ENCODE measurements at regions not wholly inside any gene's neighbourhood (a gene's known extent, or its start where the extent isn't known, plus 50 kb on each side); places are given as distances from the start of the nearest gene placed in this dataset.

DNA sequence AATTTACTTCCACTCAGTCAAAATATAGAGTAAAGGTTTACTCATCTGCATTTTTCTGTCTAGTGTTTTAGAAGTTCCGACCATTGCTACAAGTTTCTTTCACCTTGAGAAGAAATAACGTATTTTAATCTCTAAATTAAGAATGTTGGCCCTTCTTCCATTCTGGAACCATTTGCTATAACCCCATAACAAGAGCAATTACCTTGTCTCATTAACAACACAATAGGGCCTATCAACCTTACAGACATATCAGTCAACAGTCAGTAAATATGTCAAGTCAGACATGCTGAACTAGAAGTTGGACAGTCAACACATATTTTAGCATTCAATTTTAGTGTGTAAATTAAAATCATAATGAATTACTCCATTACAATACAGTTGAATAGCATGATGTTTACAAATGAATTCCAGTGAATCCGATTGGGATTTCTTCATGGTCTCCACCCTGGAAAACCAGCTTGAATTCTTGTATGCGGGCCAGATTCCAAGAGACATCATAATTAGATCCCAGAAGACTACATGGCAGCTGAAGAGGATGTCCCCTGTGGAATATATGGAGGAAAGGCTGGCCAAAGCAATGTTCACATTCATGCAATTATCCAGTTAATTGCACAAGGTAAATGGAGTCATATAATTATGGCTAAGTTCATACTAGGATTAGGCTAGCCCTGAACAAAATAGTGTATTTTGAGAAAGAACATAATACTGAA, 196.2 kb upstream of the TARS1 start:
- no peak for DNase-seq (ENCODE audit: low spot score)

DNA sequence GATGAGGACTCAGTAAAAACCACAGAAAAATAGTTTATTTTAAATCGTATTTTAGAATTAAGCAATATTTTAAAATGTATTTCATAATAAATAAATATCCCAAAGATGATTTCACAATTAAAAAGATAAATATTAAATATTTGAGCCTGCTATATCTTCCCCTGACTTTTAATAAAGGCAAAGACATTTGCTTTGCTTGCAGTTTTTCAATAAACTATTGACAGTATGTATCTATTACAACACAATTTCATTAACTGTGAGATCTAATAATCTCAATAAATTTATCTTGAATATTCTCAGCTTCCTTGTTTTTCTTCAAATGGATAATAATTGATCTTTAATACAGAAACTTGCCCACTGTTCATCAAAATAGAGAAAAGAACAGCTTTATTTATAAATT, 186.2 kb upstream of the TARS1 start:
- DNase-seq (ENCODE audit: low spot score) = no peak

DNA sequence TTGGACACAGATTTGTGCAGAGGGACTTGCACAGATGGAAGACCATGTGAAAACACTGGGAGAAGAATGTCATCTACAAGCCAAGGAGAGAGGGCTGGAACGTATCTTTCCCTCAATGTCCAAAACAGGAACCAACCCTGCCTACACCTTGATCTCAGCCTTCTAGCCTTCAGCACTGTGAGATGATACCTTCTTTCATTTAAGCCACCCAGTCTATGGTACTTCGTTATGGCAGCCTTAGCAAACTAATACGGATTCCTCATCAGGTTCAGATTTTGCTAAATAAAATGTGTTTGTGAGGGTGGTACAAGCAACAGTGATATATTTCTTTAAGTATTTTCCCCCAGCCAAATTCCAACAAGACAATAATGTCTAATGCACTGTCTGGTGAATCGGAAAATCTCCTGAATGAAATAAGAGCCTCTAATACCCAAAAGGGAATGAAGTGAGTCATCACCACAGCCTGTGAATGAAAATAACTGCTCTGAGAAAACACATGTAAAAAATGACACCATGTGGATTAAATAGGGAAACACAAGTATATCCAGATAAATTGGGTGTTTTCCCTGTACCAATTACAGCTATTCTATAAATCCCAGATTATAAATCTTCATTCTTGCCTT, 182.8 kb upstream of the TARS1 start:
- peak; percentile 40 for DNase-seq (ENCODE audit: low spot score)

DNA sequence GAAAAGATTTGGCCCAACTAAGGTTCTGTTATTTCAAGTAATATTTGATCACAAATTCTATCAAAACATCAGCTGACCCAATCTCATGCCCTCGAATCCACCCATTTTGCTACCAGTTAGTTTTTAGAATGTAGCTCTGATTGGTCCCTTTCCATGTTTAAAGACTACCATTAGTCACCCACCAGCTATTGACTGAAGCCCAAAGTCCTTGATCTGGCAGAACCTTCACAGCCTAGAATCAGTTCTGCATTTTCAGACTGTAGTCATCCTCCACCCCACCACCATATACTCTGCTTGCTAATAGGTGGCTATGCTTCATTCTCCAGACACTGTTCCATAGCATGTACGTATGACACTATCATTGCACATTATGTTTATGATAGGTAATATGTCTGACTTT, 182.2 kb upstream of the TARS1 start:
- no peak for DNase-seq (ENCODE audit: low spot score)

DNA sequence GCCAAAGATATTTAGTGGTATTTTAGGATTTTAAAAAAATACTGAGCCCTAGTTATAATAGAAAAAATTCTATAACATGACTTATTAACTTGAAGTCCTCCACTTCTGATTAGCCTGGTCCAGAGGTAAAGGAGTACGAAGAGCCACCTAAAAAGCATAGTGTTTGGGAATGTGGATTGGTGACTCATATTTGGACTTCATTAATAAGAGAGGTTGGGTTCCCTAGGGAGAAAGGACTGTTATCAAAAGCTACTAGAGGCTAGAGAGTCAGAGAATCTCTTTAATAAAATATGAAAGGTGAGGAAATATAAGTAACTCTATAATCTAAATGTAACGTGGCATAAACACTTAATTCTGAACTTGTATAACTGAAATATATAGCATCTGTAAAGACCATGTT, 180.7 kb upstream of the TARS1 start:
- peak; percentile 3 for DNase-seq (ENCODE audit: low spot score)

DNA sequence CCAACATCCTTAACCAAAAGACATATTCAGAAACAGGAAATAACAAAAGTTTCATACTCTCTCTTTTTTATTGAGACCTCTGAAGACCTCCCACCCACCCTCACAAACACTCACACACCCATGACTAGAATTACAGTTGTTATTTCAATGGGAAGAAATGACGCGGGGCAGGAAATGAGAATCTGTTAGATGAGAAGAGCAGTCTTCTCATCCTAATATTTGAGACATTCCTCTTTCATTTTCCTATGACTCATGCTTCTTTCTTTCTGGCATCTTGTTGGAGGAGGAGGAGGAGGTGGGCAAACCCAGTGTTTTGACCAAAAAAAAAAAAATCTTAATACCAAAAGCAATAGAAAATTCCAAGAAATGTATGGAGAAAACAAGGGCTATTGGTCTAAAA, 179.5 kb upstream of the TARS1 start:
- peak; percentile 17 for DNase-seq (ENCODE audit: low spot score)

DNA sequence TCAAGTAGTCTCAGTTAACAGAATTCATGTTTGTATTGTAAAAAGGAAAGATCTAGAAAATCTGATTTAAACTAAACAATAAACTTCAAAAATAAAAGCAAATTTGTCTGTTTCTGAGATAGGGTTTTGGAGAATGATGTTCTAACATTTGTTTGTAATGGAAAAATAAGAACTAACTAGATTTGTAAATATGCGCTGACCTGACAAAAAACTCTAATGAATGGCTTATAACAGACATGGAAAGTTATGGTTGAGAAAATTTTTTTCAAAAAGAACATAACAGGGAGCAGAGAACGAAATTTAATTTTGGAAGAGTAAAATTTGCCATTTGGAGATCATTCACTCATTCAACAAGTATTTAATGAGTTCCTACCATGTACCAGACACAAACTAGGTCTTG, 179.0 kb upstream of the TARS1 start:
- DNase-seq (ENCODE audit: low spot score) = no peak

DNA sequence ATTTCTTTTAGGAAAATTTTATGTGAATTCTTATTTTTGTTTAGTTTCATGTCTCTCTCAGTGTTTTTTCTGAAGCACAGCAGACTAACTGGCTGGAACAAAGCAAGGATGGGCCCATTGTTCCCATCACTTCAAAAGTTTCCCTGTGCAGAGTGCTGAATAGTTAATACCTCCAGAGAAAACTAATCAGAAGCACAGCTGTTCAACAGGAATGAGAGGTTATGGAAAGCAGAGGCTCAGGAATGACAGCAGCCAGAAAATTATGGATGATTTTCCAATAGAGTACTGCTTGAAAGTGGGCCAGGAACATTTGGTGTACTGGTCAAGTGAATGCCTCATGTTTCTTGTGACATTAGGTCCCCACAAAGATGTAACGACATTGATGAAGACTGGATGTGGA, 173.0 kb upstream of the TARS1 start:
- DNase-seq (ENCODE audit: low spot score) = no peak

DNA sequence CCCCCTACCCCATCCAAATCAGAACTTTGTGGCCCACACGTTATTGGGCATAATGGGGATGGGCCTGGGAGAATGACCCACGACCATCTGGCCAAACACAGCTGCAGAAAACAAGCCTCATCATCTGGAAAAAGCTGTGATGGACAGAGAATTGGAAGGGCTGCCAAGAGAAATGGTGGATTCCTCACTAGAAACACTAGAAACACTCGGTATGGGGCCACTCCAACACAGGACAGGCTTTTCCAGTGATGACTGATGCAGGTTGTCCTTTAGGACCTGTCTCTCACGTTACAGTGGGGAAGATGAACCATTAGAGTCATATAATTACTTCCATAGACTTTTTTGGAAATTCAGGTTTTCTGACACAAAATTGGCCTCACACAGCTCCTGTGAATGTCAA, 172.4 kb upstream of the TARS1 start:
- no peak for DNase-seq (ENCODE audit: low spot score)

DNA sequence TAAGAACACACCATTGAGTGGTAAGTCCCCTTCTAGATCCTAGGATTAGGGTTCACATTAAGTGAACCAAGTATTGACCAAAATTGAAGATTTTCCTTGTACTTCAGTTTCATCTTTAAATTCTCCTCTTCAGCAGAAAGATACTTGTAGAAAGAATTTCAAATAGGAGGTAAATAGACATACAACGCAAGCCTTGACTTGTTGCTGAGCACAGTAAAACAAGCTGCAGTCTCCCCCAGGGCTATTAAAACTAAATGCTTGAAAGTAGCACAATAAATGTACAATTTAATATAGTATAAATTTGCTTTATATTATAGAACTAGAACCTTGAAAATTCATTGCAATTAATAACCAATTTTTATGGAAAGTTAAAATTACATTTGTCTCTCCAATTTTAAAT, 170.1 kb upstream of the TARS1 start:
- DNase-seq (ENCODE audit: low spot score) = no peak

DNA sequence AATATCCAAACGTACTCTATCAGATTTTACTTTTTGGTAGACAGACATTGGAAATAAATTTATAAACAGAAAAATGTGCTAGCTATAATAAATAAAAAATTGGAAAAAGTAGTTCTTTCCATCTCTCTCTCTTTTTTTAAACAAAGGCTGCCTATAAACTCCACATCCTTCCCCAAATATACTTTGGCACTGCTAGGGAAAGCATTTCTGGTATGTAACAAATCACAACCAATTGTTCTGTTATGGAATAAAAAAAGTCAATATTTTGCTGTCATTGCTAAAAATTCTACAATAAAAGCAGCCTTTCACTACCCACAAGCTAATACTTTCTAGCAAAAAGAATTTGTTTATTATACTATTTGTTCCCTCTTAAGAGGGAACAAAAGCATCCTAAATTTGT, 169.2 kb upstream of the TARS1 start:
- no peak for DNase-seq (ENCODE audit: low spot score)

DNA sequence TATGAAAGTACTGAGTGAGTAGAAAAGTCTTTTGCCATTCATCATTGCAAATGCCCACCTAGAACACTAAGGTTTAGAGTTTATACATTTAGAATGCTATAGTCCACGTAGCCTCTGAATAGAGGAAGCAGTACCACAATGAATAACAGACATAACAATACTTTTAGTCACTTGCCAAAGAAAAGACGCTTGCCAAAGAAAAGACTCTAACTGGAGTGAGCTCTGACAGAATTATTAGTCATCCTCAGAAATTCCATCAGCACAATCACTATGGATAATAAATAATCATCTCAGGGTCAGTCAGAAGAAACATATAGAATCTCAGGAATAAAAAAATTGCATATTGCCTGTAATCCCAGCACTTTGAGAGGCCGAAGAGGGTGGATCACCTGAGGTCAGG, 168.5 kb upstream of the TARS1 start:
- DNase-seq (ENCODE audit: low spot score) = peak; percentile 29

DNA sequence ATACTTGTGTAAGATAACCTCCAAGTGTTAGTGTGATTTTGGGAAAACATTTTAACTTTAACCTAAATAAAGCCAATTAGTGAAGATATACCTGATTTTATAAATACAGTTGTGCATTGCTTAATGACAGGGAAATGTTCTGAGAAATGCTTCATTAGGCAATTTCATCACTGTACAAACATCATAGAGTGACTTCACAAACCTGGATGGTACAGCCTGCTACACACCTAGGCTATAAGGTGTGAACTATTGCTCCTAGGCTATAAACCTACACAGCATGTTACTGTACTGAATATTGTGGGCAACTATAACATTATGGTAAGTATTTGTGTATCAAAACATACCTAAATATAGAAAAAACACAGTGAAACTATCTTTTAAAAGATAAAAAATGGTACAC, 166.8 kb upstream of the TARS1 start:
- no peak for DNase-seq (ENCODE audit: low spot score)

DNA sequence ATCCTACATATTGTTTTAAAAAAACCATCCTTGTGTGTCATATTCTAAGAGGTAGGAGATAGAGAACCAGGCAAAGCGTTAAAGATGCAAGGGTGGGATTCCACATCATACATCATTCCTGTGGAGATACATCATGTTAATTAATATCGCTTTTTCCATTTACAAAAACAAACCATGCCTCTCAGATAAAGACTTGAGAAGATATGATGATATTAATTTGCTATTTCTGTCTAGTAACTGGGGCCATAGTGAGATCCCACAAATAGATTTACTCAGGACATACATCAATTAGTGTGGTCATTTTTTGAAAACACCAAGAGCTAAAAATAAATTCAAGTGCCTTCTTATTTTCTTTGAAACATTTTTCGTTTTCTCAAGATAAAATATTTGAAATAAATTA, 165.4 kb upstream of the TARS1 start:
- DNase-seq (ENCODE audit: low spot score) = no peak

DNA sequence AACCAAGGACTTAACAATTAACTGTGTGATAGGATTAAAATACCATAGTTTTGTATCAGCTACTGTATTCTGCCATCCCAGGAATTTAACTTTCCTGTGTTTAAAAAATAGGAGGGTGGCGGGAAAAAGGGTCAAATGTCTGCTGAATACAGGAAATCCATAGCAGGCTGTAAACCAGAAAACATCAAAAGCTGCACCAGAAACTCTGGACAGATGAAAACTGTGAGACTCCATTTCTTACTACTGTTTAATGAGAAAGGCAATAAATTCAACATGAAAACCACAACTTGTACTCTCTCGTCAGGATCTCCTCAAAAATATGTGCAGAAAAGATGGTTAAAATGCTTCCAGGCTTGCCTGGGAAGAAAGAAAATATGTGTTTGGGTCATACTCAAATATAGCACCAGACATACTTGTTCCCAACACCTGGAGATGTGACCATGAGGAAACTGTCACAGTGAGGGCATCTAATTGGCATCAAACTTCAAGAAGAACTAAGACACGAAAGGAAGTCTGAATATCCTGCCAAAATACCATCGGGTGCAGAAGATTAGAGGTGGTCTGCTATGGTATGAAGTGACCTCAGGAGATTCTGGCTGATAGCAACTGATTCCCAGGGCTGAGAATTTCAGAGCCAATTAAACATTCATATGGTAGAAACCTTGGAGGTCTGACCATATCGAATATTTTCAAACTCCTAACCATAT, 164.7 kb upstream of the TARS1 start:
- DNase-seq (ENCODE audit: low spot score) = no peak

DNA sequence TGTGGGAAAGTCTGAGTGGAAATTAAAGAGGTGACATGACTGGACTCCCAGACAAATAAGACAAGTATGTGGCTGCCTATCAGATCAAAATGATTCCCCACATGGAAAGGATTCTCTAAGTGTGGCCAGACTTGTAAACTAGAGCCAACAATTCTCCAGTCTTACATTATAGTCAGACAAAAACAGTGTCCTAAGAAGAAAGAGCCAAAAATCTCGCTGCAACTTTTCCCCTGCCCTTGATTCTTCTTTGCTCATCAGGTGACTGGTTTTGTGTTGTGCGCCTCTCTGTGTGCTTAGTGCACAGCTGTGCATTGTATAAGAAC, 164.2 kb upstream of the TARS1 start:
- no peak for DNase-seq (ENCODE audit: low spot score)

DNA sequence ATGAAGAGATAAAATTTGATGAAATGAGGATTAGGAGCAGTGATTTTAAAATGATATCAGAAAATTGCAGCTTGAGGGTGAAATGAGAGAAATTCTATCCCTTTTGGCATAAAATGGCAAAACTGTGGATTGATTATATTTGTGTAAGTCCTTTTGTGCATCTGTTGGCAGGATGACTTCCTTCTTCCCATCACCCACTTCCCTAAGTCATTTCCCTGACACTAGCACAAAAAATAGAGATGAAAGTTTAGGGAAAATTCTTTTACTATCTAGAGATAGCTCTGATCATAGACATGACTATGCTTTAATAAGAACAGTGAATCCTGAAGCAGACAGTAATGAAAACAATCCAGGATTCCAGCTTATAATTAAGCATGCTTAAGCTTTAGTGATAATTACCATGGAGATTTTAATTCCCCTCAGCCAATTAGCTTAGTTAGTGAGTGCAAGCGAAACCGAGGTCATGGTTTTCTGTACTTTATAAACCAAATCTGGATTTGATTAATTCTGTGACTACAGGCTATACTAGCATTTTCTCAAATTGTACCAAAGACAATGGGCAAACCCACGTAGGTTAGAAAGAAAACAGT, 163.6 kb upstream of the TARS1 start:
- DNase-seq (ENCODE audit: low spot score) = no peak

DNA sequence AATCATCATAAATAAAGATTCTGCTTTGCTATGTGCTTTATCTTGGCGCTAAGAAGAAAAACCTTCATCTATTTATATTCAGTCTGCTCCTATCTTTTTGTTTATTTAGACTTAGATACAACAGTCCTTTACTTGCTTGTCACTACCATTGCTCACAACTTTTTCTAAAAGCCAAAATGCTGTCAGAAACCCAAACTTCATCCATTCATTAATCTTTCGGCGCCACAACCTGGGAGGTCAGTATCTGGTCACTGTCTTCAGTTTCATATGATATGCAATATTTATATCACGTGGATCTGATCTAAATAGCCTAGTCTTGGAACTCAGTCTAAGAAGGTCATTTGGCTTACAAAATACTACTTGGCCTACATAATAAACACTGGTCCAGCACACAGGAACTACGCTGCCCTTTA, 159.3 kb upstream of the TARS1 start:
- DNase-seq (ENCODE audit: low spot score) = peak; percentile 2

DNA sequence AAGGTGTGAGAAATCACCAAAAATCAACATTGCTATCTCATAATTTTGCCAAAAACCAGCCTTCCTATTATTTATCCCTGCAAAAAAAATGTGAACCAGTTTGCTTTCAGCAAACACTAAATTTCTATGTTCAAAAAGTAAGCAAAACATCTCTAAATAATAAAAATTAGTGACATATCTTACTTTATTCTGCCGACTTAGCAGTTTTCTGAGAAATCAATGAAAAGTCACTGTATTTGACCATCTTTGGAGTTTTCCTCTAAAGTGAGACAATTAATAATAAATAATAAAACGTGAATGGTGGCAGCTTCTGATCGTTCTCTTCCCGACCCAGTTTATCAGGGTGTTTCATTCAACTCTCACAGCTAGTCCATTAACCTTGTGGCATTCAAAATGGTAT, 158.6 kb upstream of the TARS1 start:
- DNase-seq (ENCODE audit: low spot score) = no peak

DNA sequence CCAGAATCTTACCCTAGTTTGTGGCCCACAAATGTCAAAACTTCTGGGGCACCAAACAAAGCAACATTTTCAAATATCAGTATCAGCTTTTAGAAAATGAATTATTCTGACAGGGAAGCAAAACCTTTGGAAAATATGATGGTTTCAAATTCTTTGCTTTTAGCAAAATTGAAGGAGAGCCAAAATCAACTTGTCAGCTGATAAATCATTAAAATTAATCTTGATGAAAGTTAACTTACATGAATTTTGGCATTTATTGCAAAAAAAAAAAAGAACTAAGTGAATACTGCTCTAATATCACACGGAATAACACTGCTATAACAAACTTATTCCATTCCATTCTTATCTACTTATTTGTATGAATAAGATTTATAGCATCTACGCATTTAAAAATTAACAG, 158.1 kb upstream of the TARS1 start:
- no peak for DNase-seq (ENCODE audit: low spot score)

DNA sequence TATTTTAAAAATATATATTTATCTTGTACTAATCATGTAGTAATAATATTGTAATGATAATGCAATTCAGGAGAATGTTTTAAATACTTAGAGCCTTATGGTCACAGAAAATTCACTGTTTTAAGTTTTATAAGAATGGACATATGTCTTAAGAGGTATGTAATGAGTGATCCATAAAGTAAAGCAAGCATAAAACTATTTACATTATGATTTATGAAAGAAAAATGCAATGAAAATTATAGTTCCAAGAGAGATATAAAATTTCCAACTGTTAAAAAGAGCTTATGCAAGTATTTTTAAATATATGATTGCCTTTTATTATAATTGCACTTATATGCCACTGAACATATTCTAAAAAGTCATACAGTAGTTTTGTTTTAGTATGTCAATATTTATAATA, 157.5 kb upstream of the TARS1 start:
- DNase-seq (ENCODE audit: low spot score) = no peak

DNA sequence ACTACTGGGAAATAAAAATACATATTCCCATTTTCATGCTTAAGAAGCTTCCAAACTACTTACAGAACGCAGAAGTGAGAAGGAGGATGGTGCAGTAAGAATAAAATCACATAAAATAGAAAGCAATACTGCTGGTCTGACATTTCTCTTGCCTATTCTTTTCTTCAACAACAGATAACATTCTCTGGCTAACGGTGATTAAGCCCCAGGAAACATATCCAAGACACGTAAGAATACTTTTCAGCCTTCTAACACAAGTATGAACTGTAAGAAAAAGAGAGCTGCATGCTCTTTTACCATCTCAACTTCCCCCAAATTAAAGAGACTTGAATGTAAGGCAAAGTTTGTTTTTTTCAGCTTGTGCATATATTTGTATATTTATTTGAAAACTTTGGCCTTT, 156.1 kb upstream of the TARS1 start:
- DNase-seq (ENCODE audit: low spot score) = no peak

DNA sequence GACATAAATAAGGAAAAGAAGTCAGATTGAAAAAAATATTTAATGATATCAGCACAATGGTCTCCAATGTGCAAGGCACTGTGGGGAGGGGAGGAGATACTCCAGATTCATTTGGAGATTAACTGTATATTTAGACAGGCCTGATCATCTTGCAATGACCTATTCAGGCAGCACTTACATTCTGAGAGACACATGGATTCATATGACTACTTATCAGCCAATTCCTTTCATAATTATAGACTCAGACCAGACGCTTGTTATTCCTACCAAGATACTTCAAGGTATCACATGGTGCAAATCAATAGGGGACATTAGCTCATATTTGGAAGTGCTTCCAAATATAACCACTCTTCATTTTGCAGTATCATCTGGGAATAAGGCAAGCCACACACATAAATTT, 153.5 kb upstream of the TARS1 start:
- DNase-seq (ENCODE audit: low spot score) = no peak

Measured in COLO829 (cell line).